Natural killer cell (primary cell): ENCODE measurements at regions not wholly inside any gene's neighbourhood (a gene's known extent, or its start where the extent isn't known, plus 50 kb on each side); places are given as distances from the start of the nearest gene placed in this dataset.

Source experiments
- ATAC-seq, 3 donors: fragments of 150-1000 bp in 2 of 3; fragments of 200-7000 bp in 1 of 3; cut with Tn5 transposase; 1 replicate in 1 of 3; 2 replicates in 2 of 3; pipeline ENCODE4 v1.10.0; 2021; ENCODE audit warnings: mild to moderate bottlenecking in 2 of 3, moderate library complexity in 2 of 3
- DNase-seq, 2 donors: peaks; one replicate each; pipeline versions ENCODE4 v3.0.0 to v3.0.0-alpha.2; 2013 to 2021; ENCODE audit warnings: mixed read lengths in 1 of 2
- H3K27ac ChIP-seq: one replicate; pipeline ENCODE4 v1.5.1; 2013; ENCODE audit warnings: mild to moderate bottlenecking, low read length
- H3K27me3 ChIP-seq: one replicate; pipeline ENCODE4 v1.6.1; 2013; ENCODE audit warnings: low read length; ENCODE audit not compliant: control insufficient read depth, insufficient read depth
- H3K36me3 ChIP-seq: one replicate; pipeline ENCODE4 v1.6.1; 2013; ENCODE audit warnings: low read length; ENCODE audit not compliant: control insufficient read depth, insufficient read depth
- H3K4me1 ChIP-seq: one replicate; pipeline ENCODE4 v1.6.1; 2013; ENCODE audit warnings: low read length; ENCODE audit not compliant: control insufficient read depth, insufficient read depth
- H3K4me3 ChIP-seq: one replicate; pipeline ENCODE4 v1.5.1; 2013; ENCODE audit warnings: low read length
- H3K9me3 ChIP-seq: one replicate; pipeline ENCODE4 v1.6.1; 2013; ENCODE audit warnings: low read length; ENCODE audit not compliant: control insufficient read depth, insufficient read depth
- H3K27ac Mint-ChIP-seq, 2 donors: one replicate each; pipeline ENCODE4 v1.8.0; 2022; ENCODE audit warnings: mild to moderate bottlenecking in 2 of 2, mixed read lengths in 2 of 2, moderate library complexity in 1 of 2
- H3K27me3 Mint-ChIP-seq, 2 donors: one replicate each; pipeline ENCODE4 v1.8.0; 2022; ENCODE audit warnings: low read depth in 2 of 2, mixed read lengths in 2 of 2
- H3K36me3 Mint-ChIP-seq: one replicate; pipeline ENCODE4 v1.8.0; 2022; ENCODE audit warnings: mixed read lengths
- H3K4me1 Mint-ChIP-seq, 2 donors: one replicate each; pipeline ENCODE4 v1.8.0; 2022; ENCODE audit warnings: mixed read lengths in 2 of 2
- H3K4me3 Mint-ChIP-seq: one replicate; pipeline ENCODE4 v1.8.0; 2022; ENCODE audit warnings: mild to moderate bottlenecking, moderate library complexity, mixed read lengths
- H3K9me3 Mint-ChIP-seq, 2 donors: one replicate each; pipeline ENCODE4 v1.8.0; 2022; ENCODE audit warnings: mixed read lengths in 2 of 2
- CTCF ChIP-seq: fragments of 200-600 bp; IDR thresholded peaks from one replicate; pipeline ENCODE4 v1.8.0; 2022; ENCODE audit warnings: antibody characterized with exemption
- WGBS: methylation state at CpG from one replicate; pipeline ENCODE4 v1.1.7; 2013; ENCODE audit warnings: missing lambda C conversion rate; ENCODE audit not compliant: insufficient coverage; 5-methylcytosine and 5-hydroxymethylcytosine counted together
- intact Hi-C: fragments of 100-400 bp; cut with micrococcal nuclease; formaldehyde crosslinking; loops from one replicate; pipeline ENCODE4 v1.14.2; 2022

GRCh38 chr15:27702581-27702980 is 396.5 kb downstream of the OCA2 start:
- intact Hi-C loops: no loop called here
- no peak for TF ChIP-seq CTCF
- no peak overlapping the region for H3K4me3 Mint-ChIP-seq
- peaks cover 7 to 11% of the 10 kb centered on the region in 2 donors for H3K9me3 Mint-ChIP-seq
- Histone ChIP-seq H3K4me3 (no peak overlapping the region), H3K9me3 (peaks cover 7% of the 10 kb centered on the region), H3K27ac (no peak overlapping the region), H3K27me3 (no peaks in the 10 kb centered on the region), H3K4me1 (no peaks in the 10 kb centered on the region), H3K36me3 (no peaks in the 10 kb centered on the region)
- no peak for ATAC-seq
- WGBS: no CpG with 5 or more reads among the region's 4 CpGs
- H3K27me3 Mint-ChIP-seq: no peaks in the 10 kb centered on the region
- no peak overlapping the region for H3K27ac Mint-ChIP-seq
- H3K36me3 Mint-ChIP-seq: no peaks in the 10 kb centered on the region
- no peaks in the 10 kb centered on the region for H3K4me1 Mint-ChIP-seq
- DNase-seq: no peak

GRCh38 chr15:27701956-27702355 is 397.2 kb downstream of the OCA2 start:
- no peaks in the 10 kb centered on the region for H3K27me3 Mint-ChIP-seq
- intact Hi-C loops: no loop called here
- no peaks in the 10 kb centered on the region for H3K4me1 Mint-ChIP-seq
- no peak overlapping the region for H3K27ac Mint-ChIP-seq
- Histone ChIP-seq H3K27me3 (no peaks in the 10 kb centered on the region), H3K9me3 (peaks cover 7% of the 10 kb centered on the region), H3K4me3 (no peak overlapping the region), H3K36me3 (no peaks in the 10 kb centered on the region), H3K27ac (no peak overlapping the region), H3K4me1 (no peaks in the 10 kb centered on the region)
- H3K9me3 Mint-ChIP-seq: peaks cover 7 to 11% of the 10 kb centered on the region in 2 donors
- no peaks in the 10 kb centered on the region for H3K36me3 Mint-ChIP-seq
- TF ChIP-seq CTCF: no peak
- ATAC-seq: no peak
- 93% methylated on average over 11 of the region's 11 CpGs for WGBS
- no peak for DNase-seq
- no peak overlapping the region for H3K4me3 Mint-ChIP-seq

- intact Hi-C loops: no loop called here
- Histone ChIP-seq H3K9me3 (peaks cover 7% of the 10 kb centered on the region), H3K4me1 (no peaks in the 10 kb centered on the region), H3K4me3 (no peak overlapping the region), H3K27ac (no peak overlapping the region), H3K27me3 (no peaks in the 10 kb centered on the region), H3K36me3 (no peaks in the 10 kb centered on the region)
- H3K27me3 Mint-ChIP-seq: no peaks in the 10 kb centered on the region
- DNase-seq: no peak
- no peaks in the 10 kb centered on the region for H3K4me1 Mint-ChIP-seq
- H3K4me3 Mint-ChIP-seq: no peak overlapping the region
- TF ChIP-seq CTCF: no peak
- WGBS: 100% methylated on average over 1 of the region's 3 CpGs
- H3K36me3 Mint-ChIP-seq: no peaks in the 10 kb centered on the region
- peaks cover 7 to 11% of the 10 kb centered on the region in 2 donors for H3K9me3 Mint-ChIP-seq
- no peak overlapping the region for H3K27ac Mint-ChIP-seq
- no peak for ATAC-seq
Measured at GRCh38 chr15:27701014-27701413, 398.1 kb downstream of the OCA2 start.

- H3K36me3 Mint-ChIP-seq: no peaks in the 10 kb centered on the region
- H3K27me3 Mint-ChIP-seq: no peaks in the 10 kb centered on the region
- H3K9me3 Mint-ChIP-seq: peaks cover 7 to 11% of the 10 kb centered on the region in 2 donors
- no peak overlapping the region for H3K27ac Mint-ChIP-seq
- no peak overlapping the region for H3K4me3 ChIP-seq
- no peak overlapping the region for H3K4me3 Mint-ChIP-seq
- ATAC-seq (no peak), DNase-seq (no peak)
- H3K27me3 ChIP-seq: no peaks in the 10 kb centered on the region
- intact Hi-C loops: no loop called here
- H3K27ac ChIP-seq: no peak overlapping the region
- peaks cover 7% of the 10 kb centered on the region for H3K9me3 ChIP-seq
- H3K36me3 ChIP-seq: no peaks in the 10 kb centered on the region
- no peak for TF ChIP-seq CTCF
- WGBS: 84% methylated on average over 4 of the region's 4 CpGs
- no peaks in the 10 kb centered on the region for H3K4me1 Mint-ChIP-seq
- H3K4me1 ChIP-seq: no peaks in the 10 kb centered on the region
Measured at GRCh38 chr15:27699699-27700098, 399.4 kb downstream of the OCA2 start.
